ENCODE measurements at regions not wholly inside any gene's neighbourhood (a gene's known extent, or its start where the extent isn't known, plus 50 kb on each side); places are given as distances from the start of the nearest gene placed in this dataset.

GRCh38 chr9:108707120-108707519, 148.7 kb downstream of the ACTL7B start:
- TF ChIP-seq, protein P1, sequence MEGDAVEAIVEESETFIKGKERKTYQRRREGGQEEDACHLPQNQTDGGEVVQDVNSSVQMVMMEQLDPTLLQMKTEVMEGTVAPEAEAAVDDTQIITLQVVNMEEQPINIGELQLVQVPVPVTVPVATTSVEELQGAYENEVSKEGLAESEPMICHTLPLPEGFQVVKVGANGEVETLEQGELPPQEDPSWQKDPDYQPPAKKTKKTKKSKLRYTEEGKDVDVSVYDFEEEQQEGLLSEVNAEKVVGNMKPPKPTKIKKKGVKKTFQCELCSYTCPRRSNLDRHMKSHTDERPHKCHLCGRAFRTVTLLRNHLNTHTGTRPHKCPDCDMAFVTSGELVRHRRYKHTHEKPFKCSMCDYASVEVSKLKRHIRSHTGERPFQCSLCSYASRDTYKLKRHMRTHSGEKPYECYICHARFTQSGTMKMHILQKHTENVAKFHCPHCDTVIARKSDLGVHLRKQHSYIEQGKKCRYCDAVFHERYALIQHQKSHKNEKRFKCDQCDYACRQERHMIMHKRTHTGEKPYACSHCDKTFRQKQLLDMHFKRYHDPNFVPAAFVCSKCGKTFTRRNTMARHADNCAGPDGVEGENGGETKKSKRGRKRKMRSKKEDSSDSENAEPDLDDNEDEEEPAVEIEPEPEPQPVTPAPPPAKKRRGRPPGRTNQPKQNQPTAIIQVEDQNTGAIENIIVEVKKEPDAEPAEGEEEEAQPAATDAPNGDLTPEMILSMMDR (IDR thresholded peaks at IDR 0.05) = no peak
- no peak for TF ChIP-seq POLR2AphosphoS5 (IDR thresholded peaks at IDR 0.05)
